Activated T-cell treated with anti-CD3 and anti-CD28 coated beads for 48 hours (primary cell): ENCODE measurements at regions not wholly inside any gene's neighbourhood (a gene's known extent, or its start where the extent isn't known, plus 50 kb on each side); places are given as distances from the start of the nearest gene placed in this dataset.

Experiments used
- DNase-seq: peaks from one replicate; pipeline ENCODE4 v3.0.0-alpha.2; 2020; ENCODE audit warnings: low read depth

GRCh38 chr20:17787816-17788215, 88.0 kb downstream of the BANF2 start:
- DNase-seq: no peak

GRCh38 chr20:17786221-17786718, 86.5 kb downstream of the BANF2 start:
- no peak for DNase-seq
